CD14-positive monocyte (primary cell): ENCODE measurements at regions not wholly inside any gene's neighbourhood (a gene's known extent, or its start where the extent isn't known, plus 50 kb on each side); places are given as distances from the start of the nearest gene placed in this dataset.

Experiments
- DNase-seq, 3 donors: peaks; one replicate each; pipeline ENCODE4 v3.0.0-alpha.2; 2011 to 2022
- H2AFZ ChIP-seq: 2 replicates; pipeline ENCODE4 v1.6.0; 2012; ENCODE audit warnings: mild to moderate bottlenecking, low read depth, low read length, inconsistent platforms; ENCODE audit not compliant: insufficient read depth, poor library complexity, severe bottlenecking
- H3K27ac ChIP-seq, 2 donors: 1 replicate in 1 of 2; 2 replicates in 1 of 2; pipeline ENCODE4 v1.5.1; 2012 to 2013; ENCODE audit warnings: low read length in 2 of 2, control low read depth in 1 of 2, inconsistent platforms in 1 of 2, low read depth in 1 of 2, mild to moderate bottlenecking in 1 of 2
- H3K27me3 ChIP-seq, 2 donors: one replicate each; pipeline versions ENCODE4 v1.6.0 to v1.6.1; 2011 to 2013; ENCODE audit warnings: low read length in 2 of 2; ENCODE audit not compliant: control insufficient read depth in 2 of 2, insufficient read depth in 2 of 2
- H3K36me3 ChIP-seq, 2 donors: replicated peaks in 1 of 2; 1 replicate in 1 of 2; 2 replicates in 1 of 2; pipeline versions ENCODE4 v1.5.1 to v1.6.1; 2012 to 2013; ENCODE audit warnings: low read length in 2 of 2, control low read depth in 1 of 2, inconsistent platforms in 1 of 2, mild to moderate bottlenecking in 1 of 2; ENCODE audit not compliant: insufficient read depth in 2 of 2, control insufficient read depth in 1 of 2
- H3K4me1 ChIP-seq, 2 donors: 1 replicate in 1 of 2; 2 replicates in 1 of 2; pipeline versions ENCODE4 v1.5.1 to v1.6.1; 2012 to 2013; ENCODE audit warnings: low read length in 2 of 2, control low read depth in 1 of 2, inconsistent platforms in 1 of 2, mild to moderate bottlenecking in 1 of 2, moderate library complexity in 1 of 2; ENCODE audit not compliant: insufficient read depth in 2 of 2, control insufficient read depth in 1 of 2
- H3K4me2 ChIP-seq: replicated peaks from 2 replicates; pipeline ENCODE3; 2012; ENCODE audit warnings: low read length, moderate library complexity, mild to moderate bottlenecking; ENCODE audit not compliant: poor library complexity, severe bottlenecking; ENCODE audit errors: extremely low read depth
- H3K4me3 ChIP-seq, 3 experiments: fragments of 200-600 bp in 1 of 3; sonication (generic) in 1 of 3; replicated peaks in 1 of 3; 1 replicate in 2 of 3; 2 replicates in 1 of 3; pipeline ENCODE4 v1.5.1; 2011 to 2013; ENCODE audit warnings: low read length in 3 of 3, mild to moderate bottlenecking in 3 of 3, control low read depth in 2 of 3, low read depth in 2 of 3, inconsistent platforms in 1 of 3, moderate library complexity in 1 of 3
- H3K79me2 ChIP-seq: 2 replicates; pipeline ENCODE4 v1.6.0; 2012; ENCODE audit warnings: mild to moderate bottlenecking, control low read depth, inconsistent platforms, low read length, moderate library complexity; ENCODE audit not compliant: insufficient read depth
- H3K9ac ChIP-seq: 2 replicates; pipeline ENCODE4 v1.6.0; 2017; ENCODE audit warnings: low read length, mild to moderate bottlenecking; ENCODE audit not compliant: insufficient read depth, poor library complexity, severe bottlenecking
- H3K9me3 ChIP-seq, 2 donors: replicated peaks in 1 of 2; 1 replicate in 1 of 2; 2 replicates in 1 of 2; pipeline versions ENCODE4 v1.5.1 to v1.6.1; 2012 to 2013; ENCODE audit warnings: low read length in 2 of 2, control low read depth in 1 of 2; ENCODE audit not compliant: control insufficient read depth in 1 of 2, insufficient read depth in 1 of 2
- H4K20me1 ChIP-seq: 2 replicates; pipeline ENCODE4 v1.6.0; 2012; ENCODE audit warnings: mild to moderate bottlenecking, low read length, control low read depth, moderate library complexity; ENCODE audit not compliant: insufficient read depth
- H3K27ac Mint-ChIP-seq, 7 donors: one replicate each; pipeline ENCODE4 v1.8.0; 2020; ENCODE audit warnings: mild to moderate bottlenecking in 7 of 7, mixed read lengths in 7 of 7, moderate library complexity in 6 of 7, inconsistent platforms in 2 of 7
- H3K27me3 Mint-ChIP-seq, 3 donors: one replicate each; pipeline ENCODE4 v1.8.0; 2021 to 2022; ENCODE audit warnings: low read depth in 3 of 3, mild to moderate bottlenecking in 3 of 3, mixed read lengths in 3 of 3, moderate library complexity in 3 of 3, inconsistent platforms in 1 of 3
- H3K36me3 Mint-ChIP-seq, 2 donors: one replicate each; pipeline ENCODE4 v1.8.0; 2020; ENCODE audit warnings: mixed read lengths in 2 of 2, inconsistent platforms in 1 of 2, mild to moderate bottlenecking in 1 of 2
- H3K4me1 Mint-ChIP-seq: one replicate; pipeline ENCODE4 v1.8.0; 2020; ENCODE audit warnings: mild to moderate bottlenecking, mixed read lengths
- H3K4me3 Mint-ChIP-seq, 2 donors: one replicate each; pipeline ENCODE4 v1.8.0; 2020; ENCODE audit warnings: mild to moderate bottlenecking in 2 of 2, mixed read lengths in 2 of 2, moderate library complexity in 1 of 2
- H3K9me3 Mint-ChIP-seq, 7 donors: one replicate each; pipeline ENCODE4 v1.8.0; 2020 to 2022; ENCODE audit warnings: mixed read lengths in 7 of 7, mild to moderate bottlenecking in 6 of 7, moderate library complexity in 6 of 7, inconsistent platforms in 2 of 7
- WGBS: methylation state at CpG from one replicate; pipeline ENCODE4 v1.1.5; 2013; ENCODE audit warnings: missing lambda C conversion rate; ENCODE audit not compliant: insufficient coverage; 5-methylcytosine and 5-hydroxymethylcytosine counted together
- intact Hi-C, 2 donors: fragments of 100-400 bp; cut with micrococcal nuclease; formaldehyde crosslinking; loops; one replicate each; pipeline versions ENCODE4 v1.15.0 to v1.15.1; 2023
- TF ChIP-seq, protein P1 (sequence below): fragments of 200-600 bp; IDR thresholded peaks from one replicate; pipeline ENCODE4 v1.8.0; 2022; ENCODE audit warnings: antibody characterized with exemption, mild to moderate bottlenecking

DNA sequence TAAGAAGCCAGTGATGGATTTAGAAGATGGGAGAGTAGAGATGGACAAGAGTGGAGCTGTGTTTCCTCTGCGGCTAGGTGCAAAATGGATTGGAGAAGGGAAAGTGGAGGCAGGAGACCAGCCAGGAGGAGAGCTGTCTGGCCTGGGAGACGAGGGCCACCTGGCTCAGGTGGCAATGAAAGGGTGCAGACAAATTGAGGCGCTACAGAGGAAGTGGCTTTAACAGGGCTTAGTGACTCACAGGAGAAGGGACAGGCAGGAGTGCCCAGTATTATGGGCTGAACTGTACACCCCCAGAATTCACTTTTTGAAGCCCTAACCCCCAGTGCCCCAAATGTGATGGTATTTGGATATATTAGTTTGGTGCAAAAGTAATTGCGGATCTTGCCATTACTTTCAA is 65.6 kb upstream of the DUSP5 start:
- Mint-ChIP-seq H3K4me3 (no peak overlapping the region), H3K27ac (peak overlapping the region in 1 of 7 donors; percentile 66), H3K36me3 (peaks cover 0 to 2% of the 10 kb centered on the region in 2 donors), H3K9me3 (peaks cover 0 to 6% (median 0%) of the 10 kb centered on the region in 7 donors), H3K4me1 (peaks cover 39% of the 10 kb centered on the region), H3K27me3 (peaks cover 3 to 8% (median 3%) of the 10 kb centered on the region in 3 donors)
- H3K36me3 ChIP-seq = no peaks in the 10 kb centered on the region
- no peak overlapping the region for H2AFZ ChIP-seq
- H3K27ac ChIP-seq = no peak overlapping the region
- WGBS = 61% methylated on average over 2 of the region's 4 CpGs
- H3K79me2 ChIP-seq = no peaks in the 10 kb centered on the region
- TF ChIP-seq, protein P1, sequence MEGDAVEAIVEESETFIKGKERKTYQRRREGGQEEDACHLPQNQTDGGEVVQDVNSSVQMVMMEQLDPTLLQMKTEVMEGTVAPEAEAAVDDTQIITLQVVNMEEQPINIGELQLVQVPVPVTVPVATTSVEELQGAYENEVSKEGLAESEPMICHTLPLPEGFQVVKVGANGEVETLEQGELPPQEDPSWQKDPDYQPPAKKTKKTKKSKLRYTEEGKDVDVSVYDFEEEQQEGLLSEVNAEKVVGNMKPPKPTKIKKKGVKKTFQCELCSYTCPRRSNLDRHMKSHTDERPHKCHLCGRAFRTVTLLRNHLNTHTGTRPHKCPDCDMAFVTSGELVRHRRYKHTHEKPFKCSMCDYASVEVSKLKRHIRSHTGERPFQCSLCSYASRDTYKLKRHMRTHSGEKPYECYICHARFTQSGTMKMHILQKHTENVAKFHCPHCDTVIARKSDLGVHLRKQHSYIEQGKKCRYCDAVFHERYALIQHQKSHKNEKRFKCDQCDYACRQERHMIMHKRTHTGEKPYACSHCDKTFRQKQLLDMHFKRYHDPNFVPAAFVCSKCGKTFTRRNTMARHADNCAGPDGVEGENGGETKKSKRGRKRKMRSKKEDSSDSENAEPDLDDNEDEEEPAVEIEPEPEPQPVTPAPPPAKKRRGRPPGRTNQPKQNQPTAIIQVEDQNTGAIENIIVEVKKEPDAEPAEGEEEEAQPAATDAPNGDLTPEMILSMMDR = no peak
- no peaks in the 10 kb centered on the region for H3K27me3 ChIP-seq
- no peak overlapping the region for H3K4me3 ChIP-seq
- intact Hi-C loops = no loop called here
- H3K4me2 ChIP-seq = no peak overlapping the region
- peaks cover 8 to 33% of the 10 kb centered on the region in 2 donors for H3K4me1 ChIP-seq
- H4K20me1 ChIP-seq = no peaks in the 10 kb centered on the region
- H3K9me3 ChIP-seq = no peaks in the 10 kb centered on the region
- DNase-seq = peak in 2 of 3 donors; percentile 13 to 19
- H3K9ac ChIP-seq = no peak overlapping the region

- no peak overlapping the region for H3K27ac ChIP-seq
- no peak overlapping the region for H3K4me3 ChIP-seq
- DNase-seq = no peak
- Mint-ChIP-seq H3K27ac (peak overlapping the region in 1 of 7 donors; percentile 24), H3K4me3 (no peak overlapping the region), H3K27me3 (peaks cover 3 to 5% (median 3%) of the 10 kb centered on the region in 3 donors), H3K9me3 (peaks cover 0 to 6% (median 0%) of the 10 kb centered on the region in 7 donors), H3K36me3 (peaks cover 0 to 2% of the 10 kb centered on the region in 2 donors), H3K4me1 (peaks cover 31% of the 10 kb centered on the region)
- H3K9ac ChIP-seq = no peak overlapping the region
- no peaks in the 10 kb centered on the region for H3K79me2 ChIP-seq
- H3K9me3 ChIP-seq = no peaks in the 10 kb centered on the region
- intact Hi-C loops = no loop called here
- H3K4me1 ChIP-seq = peaks cover 4 to 24% of the 10 kb centered on the region in 2 donors
- no peaks in the 10 kb centered on the region for H3K36me3 ChIP-seq
- no peaks in the 10 kb centered on the region for H3K27me3 ChIP-seq
- H4K20me1 ChIP-seq = no peaks in the 10 kb centered on the region
- 100% methylated on average over 4 of the region's 4 CpGs for WGBS
- H2AFZ ChIP-seq = no peak overlapping the region
- TF ChIP-seq, protein P1 = no peak
- no peak overlapping the region for H3K4me2 ChIP-seq
These were observed 64.7 kb upstream of the DUSP5 start for GRCh38 chr10:110432814-110433565.
